PFSK-1 (cell line): ENCODE measurements at regions not wholly inside any gene's neighbourhood (a gene's known extent, or its start where the extent isn't known, plus 50 kb on each side); places are given as distances from the start of the nearest gene placed in this dataset.

Experiments used
- POLR2AphosphoS5 ChIP-seq: IDR thresholded peaks from 2 replicates; pipeline ENCODE4 v1.6.1; 2012; ENCODE audit warnings: low read depth, mild to moderate bottlenecking, control low read depth, low read length, moderate library complexity
- REST ChIP-seq, 2 experiments: IDR thresholded peaks; 2 replicates each; pipeline versions ENCODE4 v1.6.1 to v1.8.0; 2011 to 2012; ENCODE audit warnings: low read depth in 2 of 2, low read length in 2 of 2, control low read depth in 1 of 2, inconsistent platforms in 1 of 2, mild to moderate bottlenecking in 1 of 2, moderate library complexity in 1 of 2; ENCODE audit not compliant: insufficient read depth in 1 of 2

- TF ChIP-seq POLR2AphosphoS5 = no peak
- TF ChIP-seq REST (IDR thresholded peaks at IDR 0.05; ENCODE audit: insufficient read depth in 1 of 2, low read depth in 2 of 2, low read length in 2 of 2) = no peak
These were observed 219.5 kb downstream of the SPCS3 start for GRCh38 chr4:176539091-176539784.
